ENCODE measurements at regions not wholly inside any gene's neighbourhood (a gene's known extent, or its start where the extent isn't known, plus 50 kb on each side); places are given as distances from the start of the nearest gene placed in this dataset.

DNA sequence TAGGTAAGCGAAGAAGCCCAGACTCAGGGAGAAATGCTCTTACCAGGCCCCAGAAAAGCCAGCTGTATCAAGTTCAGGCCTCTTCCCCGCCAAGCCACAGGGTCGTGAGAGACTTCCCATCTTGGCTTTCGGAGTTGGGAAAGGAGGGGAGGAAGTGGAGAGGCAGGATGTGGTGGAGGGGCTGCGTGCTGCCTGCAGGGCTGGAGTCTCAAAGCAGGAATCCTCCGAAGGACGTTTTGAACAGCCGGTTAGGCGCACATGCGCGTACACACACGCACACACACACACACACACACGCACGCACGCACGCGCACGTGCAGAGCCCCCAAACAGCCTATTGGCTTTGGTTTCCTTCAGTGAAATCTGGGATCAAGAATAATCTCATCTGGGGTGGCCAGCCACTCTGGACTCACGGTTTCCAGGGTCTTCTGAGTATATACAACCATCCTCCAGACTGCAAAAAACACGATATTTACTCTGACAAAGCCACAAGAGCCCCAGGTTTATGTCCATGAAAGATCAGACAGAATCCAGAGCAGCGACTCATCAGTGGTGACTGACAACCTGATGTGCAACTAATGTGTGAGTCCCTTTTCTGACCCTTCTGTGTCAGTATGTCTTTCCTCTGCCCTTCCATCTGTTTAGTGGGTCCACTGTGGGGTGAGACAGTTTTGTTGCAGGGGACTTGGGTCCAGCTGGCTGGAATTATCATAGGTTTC is 115.0 kb upstream of the ZNF438 start:
- no peak for DNase-seq

DNA sequence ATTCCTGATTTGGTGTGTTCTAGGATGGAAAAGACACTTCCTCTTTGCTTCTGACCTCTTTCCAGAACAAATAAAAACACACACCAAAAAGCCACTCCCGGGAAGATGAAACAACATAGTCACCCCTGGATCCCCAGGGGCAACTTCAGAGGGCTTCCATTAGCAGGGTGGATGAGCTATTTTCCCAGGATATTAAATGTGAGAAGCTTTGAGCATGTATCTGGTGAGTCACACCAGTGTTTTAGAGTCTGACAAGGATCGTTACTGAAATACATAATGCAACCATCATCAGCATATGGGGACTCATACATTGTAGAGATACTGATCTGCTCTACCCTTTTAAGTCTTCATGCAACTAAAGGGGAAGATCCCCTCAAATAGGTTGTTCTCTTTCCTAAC is 115.5 kb upstream of the ZNF438 start:
- DNase-seq: no peak

DNA sequence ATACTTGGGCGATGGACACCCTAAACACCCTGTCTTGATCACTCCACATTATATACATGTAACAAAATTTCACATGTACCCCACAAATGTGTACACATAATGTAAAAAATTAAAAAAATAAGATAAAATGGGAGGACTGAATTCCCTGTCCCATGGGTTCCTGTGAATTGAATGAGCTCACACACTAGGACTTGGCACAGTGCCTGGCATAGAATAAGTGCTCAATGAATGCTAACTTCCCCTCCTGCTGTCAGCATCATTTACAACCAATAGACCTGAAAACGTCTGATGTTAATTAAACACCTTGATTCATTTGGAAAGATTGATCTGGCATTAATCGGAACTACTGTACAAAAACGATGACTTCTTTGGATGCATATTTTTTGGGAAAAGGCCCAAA is 117.3 kb upstream of the ZNF438 start:
- no peak for DNase-seq

DNA sequence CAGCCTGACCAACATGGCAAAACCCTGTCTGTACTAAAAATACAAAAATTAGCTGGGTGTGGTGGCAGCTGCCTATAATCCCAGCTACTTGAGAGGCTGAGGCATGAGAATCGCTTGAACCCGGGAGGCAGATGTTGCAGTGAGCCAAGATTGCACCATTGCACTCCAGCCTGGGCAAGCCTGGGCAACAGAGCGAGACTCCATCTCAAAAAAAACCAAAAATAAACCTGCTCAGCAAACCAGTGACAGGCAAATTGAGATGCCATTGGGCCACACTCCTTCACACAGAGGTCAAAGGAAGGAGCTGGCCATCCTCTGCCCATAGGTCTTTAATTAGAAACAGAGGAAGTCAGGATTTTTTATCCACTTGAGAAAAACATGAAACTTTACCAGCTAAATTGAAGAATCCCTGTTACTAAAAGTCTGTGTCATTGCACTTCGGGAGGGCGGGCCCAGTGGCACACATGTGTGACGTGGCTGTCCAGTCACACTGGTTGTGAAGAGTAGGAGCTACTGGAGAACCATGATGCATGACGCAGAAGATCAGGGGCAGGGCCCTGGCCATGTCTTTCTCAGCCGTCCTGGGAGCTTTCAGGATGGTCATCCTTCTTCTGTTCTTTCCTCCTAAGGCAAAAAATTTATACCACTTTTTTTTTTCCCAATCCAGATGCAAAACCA is 118.3 kb upstream of the ZNF438 start:
- no peak for DNase-seq

DNA sequence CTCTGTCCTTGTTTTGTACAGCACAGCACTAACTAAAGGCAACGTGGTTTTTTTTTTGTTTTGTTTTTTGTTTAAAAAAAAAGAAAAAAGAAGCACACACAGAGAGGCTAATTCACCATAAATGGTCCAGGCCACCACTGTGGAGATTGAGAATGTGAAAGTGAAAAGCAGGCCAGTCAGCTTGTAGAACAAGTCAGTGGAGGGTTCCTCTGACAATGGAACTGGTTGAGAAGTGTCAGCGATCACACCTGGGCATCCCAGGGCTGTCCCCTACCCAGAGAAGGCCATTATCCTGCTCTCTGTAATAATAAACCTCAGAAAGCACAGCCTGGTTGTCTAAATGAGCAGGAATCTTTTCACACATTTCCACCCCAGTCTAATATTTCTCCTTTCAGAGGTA is 119.6 kb upstream of the ZNF438 start:
- no peak for DNase-seq

DNA sequence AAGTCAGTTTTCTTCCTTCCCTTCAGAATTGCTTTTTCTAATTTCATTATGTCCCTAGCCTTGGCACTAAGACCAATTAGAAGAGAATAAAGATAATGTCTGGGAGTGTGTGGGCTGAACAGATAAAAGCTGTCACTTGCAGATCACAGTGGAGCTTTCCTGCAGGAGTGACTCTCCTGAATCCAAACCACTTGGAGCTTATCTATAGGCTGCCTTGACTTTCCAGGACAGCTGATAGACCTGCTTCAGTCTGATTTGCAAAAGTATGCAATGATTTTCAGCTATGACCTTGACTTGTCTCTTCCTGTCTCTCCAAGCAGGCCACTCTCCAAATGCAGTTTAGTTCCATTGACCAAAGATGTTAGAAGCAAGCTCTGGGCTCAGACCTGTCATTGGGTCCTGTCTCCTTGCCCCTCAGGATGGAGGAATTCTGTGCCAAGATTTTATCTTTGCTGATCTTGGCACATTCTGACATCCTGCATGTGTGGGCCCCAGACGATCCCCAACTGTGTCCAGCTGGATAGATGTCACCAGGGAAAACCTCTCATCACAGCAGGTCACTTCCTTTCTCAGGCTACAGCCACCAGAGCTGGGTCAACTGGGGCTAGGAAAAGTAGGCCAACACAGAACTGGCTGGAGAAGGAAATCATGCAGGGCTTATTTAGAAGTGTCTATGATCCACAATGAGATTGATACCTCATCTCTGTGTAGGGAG is 120.9 kb upstream of the ZNF438 start:
- no peak for DNase-seq

DNA sequence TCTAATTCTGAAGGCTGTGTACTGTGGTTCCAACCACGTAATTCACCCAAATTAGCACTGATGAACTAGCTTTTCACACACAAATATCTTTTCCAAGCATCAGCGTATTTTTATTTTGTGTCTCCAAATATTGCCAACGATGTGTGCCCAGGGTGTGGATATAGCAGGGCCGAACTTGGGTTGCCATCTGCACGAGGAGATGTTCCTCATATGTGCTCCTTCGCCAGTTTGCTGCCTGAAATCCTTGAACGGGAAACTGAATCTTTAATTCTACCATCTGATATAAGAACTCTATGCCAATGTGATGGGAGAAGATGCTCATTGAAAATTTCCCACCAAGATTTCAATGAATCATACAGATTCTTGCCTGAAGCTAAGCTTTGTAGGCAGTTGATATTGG is 121.5 kb upstream of the ZNF438 start:
- no peak for DNase-seq

DNA sequence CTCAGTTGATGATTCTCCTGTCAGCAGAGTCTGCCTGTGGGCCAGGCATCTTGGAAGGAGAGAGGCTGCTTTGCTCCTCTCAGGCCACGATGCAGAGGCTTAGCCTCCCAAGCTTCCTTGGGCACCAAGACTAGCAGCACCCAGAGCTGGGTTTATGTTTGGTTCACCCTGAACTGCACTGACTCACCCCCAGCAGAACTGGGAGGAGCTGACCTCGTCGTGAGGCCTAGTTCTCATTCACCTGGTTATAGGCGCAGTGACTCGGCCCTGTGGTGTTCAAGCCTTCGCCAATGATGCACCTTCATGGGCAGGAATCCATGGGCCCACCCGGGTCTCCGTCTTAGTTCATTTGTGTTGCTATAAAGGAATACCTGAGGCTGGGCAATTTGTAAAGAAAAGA is 122.0 kb upstream of the ZNF438 start:
- no peak for DNase-seq

DNA sequence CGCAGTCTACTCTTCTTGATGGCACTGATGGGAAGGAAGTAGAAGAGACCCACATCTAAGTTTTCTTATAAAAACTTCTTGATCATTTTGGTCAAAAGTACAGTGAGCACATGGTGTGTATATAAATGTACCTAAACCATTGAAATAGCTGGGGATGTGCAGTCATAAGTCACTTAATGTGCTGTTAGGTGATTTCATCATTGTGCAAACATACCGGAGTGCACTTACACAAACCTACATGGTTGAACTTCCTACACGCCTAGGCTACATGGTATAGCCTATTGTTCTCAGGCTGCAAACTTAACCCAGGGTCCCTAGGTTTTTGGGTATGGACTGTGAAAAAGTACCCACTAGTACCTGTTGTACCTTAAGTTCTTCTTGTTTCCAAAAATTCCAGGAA is 123.3 kb upstream of the ZNF438 start:
- no peak for DNase-seq

DNA sequence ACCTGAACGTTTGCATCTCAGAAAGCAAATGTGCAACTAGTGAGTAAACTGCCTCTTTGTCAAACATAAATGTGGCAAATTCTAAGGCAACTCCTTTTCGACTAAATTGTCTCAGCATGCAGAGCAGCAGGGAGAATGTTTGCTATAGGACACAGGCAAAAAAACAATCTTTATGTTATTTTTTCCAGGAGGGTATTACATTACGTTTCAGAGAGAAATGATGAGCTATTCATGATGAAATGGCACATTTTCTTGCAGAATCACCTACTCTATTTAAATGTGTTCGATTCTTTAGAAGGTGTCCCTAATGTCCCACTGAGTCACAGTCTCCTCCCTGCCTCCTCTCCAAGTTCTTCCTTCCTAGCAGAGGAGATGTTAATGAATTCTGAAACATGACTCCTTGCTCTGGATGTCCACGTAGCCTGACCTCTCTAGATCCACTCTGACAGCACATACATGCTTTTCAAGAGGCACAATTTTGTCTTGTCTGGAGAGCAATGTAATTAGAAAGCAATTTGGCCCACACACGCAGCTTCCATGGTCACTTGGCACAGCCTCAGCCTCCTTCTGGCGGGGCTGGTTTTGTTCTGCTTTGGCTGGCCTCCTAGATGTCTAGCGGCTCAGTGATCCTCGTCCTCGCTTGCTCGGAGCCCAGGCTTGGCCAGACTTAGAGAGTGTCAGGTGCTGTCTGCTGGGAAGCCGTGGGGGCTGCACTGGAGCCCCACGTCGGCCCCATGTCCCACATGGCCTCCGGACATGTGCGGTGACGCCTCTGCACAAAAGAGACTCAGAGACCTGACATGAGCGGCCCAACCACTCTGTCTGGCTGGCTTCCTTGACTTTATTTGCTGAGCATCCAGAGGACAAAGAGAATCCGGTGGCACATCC is 125.7 kb upstream of the ZNF438 start:
- DNase-seq: no peak

DNA sequence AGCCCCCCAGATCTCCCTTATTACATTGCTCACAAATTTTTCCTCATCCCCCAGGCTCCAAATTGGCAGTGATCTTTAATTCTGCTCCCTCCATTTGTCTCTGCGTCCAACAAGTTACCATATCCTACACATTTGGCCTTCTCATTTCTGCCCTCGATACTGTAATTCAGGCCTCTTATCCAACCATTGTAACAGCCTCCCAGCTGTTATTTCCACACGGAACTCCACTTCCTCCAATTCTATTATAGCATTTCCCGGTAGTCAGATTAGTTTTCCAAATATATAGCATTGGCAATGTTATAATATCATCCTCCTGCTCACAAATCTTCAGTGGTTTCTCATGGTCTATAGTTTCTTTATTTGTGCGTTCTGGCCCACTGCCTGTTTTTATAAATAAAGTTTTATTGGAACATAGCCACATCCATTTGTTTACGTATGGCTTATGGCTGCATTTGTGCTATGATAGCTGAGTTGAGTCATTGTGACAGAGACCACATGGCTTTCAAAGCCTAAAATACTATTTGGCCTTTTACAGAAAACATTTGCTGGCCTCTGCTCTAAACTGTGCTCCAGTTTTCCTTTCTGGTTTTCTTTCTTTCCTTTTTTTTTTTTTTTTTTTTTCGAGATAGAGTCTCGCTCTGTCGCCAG is 126.5 kb upstream of the ZNF438 start:
- DNase-seq: no peak

DNA sequence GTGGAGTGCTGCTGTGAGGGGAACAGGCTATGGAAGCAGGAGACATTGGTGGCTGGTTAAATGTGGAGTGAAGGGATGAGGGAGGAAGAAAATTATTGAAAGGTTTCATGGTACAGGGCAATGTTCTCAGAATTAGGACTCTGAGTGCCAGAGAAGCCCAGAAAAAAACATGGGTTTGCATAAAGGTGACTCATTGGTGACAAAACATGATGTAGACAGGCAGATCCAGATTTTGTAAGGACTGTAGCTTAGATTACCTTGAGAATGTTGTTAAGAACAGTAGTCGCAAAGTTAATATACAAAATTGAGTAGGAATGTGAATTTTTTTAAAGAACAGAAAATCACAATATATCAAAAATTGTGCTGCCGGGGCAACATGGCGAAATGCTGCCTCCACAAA is 134.9 kb upstream of the ZNF438 start:
- DNase-seq: no peak

DNA sequence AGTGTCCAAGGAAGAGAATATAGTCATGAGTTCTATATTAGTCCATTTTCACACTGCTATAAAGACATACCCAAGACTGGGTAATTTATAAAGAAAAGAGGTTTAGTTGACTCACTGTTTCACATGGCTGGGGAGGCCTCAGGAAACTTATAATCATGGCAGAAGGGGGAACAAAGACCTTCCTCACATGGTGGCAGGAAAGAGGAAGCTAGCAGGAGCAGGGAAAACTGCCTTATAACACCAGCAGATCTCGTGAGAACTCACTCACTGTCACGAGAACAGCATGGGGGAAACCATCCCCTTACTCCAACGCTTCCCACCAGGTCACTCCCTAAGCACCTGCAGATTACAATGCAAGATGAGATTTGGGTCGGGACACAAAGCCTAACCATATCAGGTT is 139.0 kb upstream of the ZNF438 start:
- no peak for DNase-seq

DNA sequence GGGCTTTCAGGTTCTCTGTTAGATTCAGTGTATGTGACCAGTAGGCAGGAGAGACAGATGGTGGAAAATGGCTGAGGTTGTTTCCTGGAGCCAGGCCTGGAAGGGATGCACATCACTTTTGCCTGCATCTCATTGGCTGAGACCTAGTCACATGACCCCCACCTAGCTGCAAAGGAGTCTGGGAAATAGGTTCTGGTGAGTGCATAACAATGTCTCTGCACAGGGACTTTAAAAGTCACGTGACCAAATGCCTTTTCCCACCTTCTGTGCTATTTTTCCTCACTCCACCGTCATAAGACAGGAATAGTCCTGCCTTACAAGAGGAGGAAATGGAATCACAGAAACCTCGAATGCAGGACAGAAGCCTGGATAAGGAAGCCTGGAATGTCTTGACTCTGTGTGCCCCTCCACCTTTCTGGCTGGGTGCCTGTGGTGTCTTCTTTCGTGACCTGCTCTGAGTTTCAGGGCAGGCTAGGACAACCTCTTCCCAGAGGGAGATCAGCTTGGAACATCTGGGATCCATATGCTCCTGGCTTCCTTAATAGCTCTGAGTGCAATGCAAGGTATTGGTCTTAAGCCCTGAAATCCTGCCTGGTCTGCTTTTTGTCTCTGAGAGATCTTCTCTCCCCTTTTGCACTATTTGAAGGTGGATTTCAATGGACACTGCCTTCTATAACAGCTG is 139.9 kb upstream of the ZNF438 start:
- no peak for DNase-seq

DNA sequence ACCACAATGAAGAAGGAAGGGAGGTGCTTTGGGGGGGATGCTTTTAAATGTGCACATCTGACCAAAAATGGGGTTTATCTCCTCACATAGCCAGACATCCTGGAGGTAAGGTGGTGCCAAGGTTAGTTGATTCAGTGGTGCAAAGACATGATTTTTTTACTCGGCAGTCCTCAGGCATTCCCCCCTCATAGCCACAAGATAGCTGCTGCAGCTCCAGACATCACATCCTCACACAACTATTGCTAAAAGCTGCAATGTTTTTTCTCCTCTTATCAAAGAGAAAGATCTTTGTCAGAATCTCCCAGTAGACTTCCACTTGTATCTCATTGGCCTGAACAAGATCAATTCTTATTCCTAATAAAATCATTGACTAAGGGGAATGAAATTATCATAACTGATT is 141.3 kb upstream of the ZNF438 start:
- DNase-seq: no peak

DNA sequence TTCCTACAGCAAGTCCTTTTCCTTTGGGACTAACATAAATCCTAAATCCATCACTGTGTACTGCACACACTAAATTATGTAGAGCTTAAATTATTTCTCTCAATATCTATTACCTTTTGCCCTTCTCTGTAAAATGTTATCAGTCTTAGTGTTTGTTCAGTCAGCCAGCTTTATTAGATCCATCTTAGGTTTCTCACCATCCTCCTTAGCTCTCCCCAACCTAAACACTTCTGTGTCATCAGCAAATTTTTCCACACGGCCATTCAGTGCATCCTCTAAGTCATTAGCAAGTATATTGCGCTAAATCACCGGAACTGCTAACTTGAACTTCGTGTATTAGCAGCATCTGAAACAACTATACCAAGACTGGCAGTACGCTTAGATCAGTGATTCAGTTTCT is 142.1 kb upstream of the ZNF438 start:
- DNase-seq: no peak

DNA sequence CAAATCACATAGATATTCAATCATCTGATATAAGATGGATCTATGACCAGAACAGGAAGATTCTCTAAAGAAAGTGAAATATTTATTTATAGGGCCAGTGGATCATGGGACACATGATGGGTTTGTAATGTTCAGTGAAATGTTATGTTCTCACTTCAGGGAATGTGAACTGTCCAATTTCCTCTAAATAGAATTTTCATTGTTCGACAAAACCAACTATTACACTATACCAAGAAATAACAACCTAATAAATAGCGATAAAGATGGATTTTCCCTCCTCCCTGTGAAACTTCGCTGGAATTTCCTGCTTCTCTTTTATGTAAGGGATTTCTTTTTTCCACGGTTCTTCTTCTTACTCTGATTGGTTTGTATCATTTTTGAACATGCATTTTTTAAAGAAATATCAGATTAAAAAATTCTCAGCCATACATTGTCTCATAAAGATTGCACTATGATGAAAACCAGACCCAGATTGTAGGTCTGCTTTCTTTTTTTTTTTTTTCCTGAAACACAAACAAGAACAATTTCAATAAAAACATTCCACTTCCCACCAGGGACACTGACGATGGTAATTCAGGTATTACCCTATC is 139.8 kb upstream of the ZEB1 start:
- DNase-seq: no peak

DNA sequence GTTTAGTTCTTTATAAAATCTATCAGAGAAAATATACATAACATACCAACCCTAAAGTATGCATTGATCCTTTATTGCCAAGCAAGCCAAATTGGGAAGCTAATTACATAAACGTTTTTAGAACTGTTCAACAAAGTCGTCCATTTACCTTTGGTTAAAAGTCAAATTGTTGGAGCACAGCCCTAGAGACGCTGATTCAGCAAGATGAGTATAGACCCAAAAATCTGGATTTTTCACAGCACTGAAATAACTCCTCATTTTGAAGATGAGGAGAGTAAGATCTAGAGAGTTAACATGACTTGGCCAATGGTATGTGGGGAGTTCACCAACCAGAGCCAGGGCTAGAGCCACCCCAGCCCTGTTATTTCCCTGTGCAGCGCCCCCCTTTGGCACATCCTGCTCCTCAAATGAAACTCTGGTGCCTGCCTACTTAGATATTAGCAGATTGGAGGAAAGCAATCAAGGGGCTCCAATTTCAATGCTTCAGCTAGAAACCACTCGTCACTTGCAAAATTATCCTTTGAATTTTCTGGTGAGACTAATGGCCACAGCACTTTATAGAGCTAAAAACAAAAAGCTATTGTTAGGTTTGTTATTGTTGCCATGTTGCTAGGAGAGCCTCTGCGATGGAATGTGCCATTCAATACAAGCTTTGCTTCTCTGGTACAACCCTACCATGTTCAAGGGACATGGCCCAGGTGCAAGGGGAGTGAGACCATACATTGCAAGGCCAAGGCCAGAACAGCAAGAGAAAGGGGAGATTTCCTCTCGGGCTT is 132.6 kb upstream of the ZEB1 start:
- no peak for DNase-seq

DNA sequence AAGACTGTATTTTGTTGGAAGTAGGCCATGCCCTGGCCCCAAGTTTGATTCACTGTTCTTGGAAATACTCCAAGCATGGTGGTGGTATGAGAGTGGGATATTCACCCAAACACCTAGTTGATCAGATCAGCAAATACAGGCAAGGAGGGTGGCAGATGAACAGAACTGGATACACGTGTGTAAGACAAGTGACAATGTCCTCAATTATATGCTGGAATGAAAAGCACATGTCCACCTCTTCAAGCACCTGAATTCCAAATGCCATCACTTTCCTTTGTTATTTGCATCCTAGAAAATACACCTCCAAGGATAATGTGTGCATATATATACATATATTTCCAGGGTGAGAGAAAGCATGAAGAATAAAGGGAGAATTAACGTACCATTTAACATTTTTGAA is 131.8 kb upstream of the ZEB1 start:
- no peak for DNase-seq

DNA sequence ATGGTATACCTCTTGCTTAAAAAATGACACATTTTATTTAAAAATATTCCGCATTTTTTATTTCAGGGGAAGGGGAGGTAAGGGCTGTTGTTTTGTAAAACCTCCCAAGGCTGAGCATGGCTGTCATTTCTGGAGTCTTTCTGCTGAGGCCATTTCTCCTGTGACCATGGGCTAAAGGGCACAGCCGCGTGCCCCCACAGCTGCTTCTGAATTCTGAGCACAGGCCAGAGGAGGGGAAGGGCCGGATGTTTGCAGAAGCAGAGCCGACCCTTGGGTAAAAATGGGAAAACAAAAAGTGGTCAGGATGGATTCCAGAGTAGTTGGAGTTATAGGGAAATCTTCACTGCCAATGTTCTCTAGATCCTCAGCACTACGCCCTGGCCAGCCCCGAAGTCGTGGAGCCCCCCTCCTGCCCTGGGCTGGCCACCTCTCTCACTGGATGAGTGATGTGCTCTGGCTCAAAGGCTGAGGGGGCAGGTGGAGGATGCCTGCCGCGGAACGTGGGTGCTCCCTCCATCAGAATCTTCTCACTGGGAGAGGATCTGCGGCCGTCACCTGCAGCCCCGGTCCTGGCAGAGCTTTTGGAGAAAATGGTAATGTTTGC is 131.3 kb upstream of the ZEB1 start:
- no peak for DNase-seq
